ENCODE measurements at regions not wholly inside any gene's neighbourhood (a gene's known extent, or its start where the extent isn't known, plus 50 kb on each side); places are given as distances from the start of the nearest gene placed in this dataset.
A peak's percentile ranks its signal among the peaks of the same experiment; 100 is the strongest.

DNA sequence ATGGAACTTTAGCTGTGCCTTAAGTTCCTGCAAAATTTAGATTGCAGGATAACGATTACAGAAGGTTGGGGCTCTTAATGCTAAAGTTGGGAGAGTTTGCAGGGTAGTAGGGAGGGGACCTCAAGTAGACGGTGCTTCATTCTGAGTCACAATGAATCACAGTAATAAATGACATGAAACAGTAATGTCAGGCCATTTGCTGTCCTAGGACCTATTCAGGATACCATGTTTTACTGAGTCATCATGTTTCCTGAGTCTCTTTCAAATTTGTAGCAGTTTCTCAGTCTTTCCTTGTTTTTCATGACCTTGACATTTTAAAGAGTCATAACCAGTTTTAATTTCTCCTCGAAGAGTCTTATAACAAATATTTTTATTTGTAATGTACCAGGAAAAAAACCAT, 406.9 kb upstream of the MAP3K7 start:
- peak; percentile 3 for DNase-seq (ENCODE audit: low read depth)

DNA sequence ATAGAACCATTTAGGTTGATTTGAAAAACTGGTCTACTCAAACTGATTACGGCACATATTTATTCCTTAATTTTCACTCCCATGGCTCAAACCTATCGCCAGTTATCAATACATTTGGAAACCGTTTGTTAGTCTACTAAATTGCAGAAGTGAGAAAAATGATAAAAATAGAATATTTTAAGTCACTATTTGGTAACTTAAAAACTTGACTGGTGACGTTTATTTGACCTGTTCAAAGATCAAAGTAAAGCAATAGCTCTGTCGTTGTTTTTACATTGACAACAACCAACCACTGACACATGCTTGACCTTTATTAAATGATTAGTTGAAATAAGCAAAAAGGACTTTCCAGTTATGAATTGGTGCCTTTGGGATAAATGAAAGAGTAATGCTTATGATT, 402.9 kb upstream of the MAP3K7 start:
- no peak for DNase-seq (ENCODE audit: low read depth)

DNA sequence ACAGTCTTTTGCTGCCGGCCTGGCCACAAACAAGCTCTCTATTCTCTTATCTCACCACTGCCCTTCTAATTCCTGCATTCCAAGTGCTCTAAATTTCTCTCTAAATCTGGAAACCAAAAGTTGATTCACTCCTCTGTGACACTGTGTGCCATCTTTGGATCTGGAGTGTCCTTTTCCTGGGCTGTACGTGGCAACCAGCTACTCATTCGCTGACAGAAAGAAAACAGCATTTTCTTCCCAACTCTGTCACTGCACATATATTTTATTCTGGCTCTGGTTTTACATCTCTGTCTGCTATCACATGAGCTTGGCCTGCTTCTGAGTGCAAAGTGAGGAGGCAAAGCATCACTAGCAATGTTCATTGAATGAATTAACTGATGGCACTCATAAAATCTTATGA, 397.2 kb upstream of the MAP3K7 start:
- DNase-seq (ENCODE audit: low read depth): no peak

DNA sequence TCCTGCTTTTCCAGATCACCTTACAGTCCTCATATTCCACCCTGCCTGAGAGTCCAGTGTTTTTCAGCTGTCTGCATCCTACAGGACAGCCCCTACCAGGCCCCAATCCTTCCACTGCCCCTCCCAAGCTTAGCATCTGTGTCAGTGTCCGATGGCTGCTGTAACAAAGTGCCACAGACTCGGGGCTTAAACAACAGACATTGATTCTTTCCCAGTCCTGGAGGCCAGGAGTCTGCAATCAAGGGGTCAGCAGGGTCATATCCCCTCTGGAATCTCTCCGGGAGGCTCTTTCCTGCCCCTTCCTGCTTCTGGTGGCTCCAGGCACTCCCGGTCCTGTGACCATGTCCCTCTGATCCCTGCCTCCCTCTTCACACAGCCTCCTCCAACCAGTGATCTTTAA, 396.6 kb upstream of the MAP3K7 start:
- no peak for DNase-seq (ENCODE audit: low read depth)

DNA sequence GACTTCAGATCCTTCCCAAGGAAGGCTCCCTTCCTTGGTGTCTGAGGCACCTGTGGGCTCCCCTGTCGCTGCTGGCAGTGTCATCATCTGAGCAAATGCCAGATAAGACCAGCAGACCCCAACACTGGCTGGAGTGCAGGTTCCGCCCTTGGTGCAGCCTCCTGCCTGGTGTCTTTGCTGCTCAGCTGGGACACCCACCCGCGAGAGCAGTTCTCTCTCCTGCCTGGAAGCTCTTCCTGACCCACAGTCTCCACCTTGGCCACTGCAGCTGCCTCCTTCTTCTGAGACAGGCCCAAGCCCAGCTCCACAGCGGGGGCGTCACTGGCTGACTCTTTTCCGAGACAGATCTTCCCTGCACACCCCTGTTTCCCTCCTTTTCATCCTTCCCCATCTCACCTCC, 395.7 kb upstream of the MAP3K7 start:
- no peak for DNase-seq (ENCODE audit: low read depth)

DNA sequence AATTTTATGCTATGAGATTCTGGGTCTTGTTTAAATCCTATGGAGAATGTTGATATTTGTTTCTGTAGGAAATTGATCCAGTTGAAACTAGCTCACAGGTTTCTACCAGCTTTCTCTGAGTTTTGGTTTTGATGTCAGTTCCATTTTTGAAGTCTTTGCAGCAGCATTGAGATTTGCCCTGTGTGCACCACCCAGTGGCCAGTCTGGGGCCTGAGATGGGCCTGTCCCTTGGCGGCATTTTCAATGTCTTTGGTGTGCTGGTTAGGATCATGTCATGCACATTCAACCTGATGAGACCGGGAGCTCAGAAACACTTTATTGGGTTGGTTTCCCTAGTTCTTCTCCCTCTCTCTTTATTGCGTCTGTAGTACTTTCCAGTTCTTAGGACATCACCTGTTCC, 395.2 kb upstream of the MAP3K7 start:
- no peak for DNase-seq (ENCODE audit: low read depth)

DNA sequence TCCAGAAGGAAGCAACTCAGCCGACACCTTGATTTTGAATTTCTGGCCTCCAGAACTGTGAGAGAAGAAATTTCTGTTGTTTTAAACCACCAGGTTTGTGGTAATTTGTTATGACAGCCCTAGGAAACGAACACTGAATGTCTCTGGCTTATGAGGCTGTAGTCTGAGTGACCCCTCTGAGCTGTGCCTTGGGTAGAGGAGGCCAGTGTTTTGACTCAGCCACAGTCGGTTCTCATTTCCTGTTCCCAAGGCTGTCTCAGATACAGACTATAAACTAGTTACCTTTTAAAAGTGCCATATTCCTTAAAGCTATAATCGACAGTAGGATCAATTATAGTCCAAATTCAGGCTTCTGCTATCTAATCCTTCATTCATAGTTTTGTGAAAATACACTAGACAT, 391.2 kb upstream of the MAP3K7 start:
- no peak for DNase-seq (ENCODE audit: low read depth)

DNA sequence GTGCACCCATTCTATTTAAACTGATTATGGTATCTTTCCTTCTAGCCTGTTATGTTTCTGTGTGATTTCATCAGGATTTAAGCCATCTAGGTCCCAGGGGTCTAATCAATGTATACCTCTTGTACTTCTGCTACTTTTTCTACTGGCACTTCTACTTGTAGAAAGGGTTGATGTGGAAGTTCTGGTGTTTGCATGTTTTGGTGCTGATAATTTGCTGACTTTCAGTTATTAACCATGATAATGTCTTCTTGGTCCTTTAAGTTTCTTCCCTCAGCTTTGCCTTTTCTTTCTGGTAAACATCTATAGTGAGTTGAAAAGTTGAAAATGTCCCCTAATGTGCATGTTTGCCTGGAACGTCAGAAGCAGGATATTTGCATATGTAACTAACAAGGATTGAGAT, 390.6 kb upstream of the MAP3K7 start:
- no peak for DNase-seq (ENCODE audit: low read depth)

DNA sequence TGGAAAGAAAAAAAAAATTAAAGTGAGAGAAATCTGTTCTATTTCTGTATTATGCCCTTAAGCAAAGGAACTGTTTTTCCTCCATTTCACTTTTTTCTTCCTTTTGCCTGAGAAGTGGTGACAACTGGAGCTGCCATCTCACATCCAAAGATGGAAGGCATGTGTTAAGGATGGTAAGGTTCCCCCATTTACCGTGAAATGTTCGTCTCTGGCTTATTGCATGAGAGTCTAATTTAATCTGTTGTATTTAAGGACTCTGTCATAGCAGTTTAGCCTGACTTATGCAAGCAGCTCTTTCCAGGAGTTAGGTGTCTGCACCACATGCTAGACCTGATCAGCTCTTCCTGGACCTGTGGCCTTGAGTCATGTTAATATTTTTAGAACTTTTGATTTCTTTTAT, 389.5 kb upstream of the MAP3K7 start:
- no peak for DNase-seq (ENCODE audit: low read depth)

DNA sequence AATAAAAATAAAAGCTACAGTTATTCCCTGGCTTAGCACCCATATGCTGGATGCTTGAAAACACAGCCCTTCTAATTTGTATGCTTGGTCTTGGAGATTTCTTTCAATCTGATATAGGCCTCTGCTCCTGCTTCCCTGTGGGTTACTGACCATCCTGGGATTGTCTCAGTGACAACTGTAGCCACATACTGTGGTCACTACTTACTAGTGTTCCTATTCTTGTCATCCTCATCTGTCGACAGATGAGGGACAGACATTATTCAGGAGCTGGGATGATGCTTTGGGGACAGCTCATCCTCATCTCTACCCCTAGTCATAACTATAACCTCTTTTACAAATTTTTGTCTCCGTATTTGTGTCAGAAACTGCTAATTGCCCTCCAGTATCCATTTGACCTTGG, 388.9 kb upstream of the MAP3K7 start:
- DNase-seq (ENCODE audit: low read depth): no peak

DNA sequence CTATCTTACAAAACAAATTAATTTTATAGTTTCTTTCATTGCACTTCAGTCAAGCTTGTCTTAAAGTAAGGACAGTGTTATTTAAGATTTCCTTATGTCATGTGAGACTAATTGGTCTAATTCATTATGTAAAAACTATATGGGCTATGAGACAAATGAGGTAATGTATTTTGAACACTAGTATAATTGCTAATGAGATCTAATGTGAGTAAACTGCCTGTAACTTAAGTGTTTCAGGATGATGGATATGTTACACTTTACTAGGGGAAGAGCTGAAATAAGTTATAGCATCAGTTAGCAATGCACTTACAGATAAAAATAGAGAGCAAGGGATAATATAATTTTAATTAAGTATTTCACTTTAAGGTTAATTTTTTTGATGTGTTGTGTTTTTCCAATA, 386.3 kb upstream of the MAP3K7 start:
- DNase-seq (ENCODE audit: low read depth): no peak

DNA sequence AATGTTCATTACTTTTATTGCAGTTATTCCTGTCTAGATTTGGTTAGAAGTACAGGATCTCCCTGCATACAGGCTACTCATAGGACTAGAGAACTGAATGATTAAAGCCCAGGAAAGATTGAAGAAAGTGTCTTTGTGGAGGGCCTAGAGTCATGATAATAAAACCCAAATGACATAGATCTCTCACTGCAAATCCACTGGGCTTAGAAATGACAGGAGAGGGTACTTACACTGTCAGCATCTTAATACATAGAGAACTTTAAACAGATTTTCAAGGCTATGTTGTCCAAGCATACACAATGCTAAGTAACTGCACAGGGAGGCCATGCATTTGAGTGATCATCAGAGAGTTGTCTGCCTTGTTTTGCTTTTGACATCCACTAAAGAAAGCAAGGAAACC, 383.8 kb upstream of the MAP3K7 start:
- no peak for DNase-seq (ENCODE audit: low read depth)

DNA sequence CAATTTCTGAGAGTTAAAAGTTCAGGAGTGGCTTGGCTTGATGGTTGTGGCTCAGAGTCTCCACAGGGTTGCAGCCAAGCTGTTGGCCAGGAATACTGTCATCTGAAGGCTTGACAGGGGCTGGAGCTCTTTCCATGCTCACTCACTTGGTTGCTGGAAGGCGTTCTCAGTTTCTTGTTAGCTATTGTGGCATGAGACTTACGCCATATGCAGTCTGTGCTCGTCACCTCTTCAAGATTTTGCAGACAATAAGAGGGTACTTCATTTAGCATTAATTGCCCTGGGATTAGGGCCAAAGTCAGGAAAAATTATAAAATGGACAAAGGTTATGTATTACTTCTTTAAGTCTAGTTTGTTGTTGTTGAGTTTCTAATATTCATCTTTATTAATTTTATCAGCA, 380.6 kb upstream of the MAP3K7 start:
- DNase-seq (ENCODE audit: low read depth): no peak

DNA sequence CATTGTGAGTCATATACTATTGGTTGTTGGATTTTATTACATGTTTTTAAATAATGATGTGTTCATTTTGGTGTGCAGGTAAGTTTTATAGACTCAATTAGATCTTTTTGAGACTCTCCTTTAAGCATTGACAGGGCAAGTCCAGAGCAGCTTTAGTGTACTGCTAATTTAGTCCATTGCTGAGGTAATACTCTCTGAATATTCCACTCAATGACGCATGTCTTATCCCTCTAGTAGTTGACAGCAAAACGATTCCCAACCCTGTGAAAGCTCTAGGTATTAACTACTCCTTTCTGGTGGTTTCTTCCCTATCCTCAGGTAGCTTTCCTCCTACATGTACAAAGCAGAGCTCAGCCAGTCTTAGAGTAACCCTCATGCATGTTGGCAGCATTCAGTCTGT, 373.5 kb upstream of the MAP3K7 start:
- DNase-seq (ENCODE audit: low read depth): no peak

DNA sequence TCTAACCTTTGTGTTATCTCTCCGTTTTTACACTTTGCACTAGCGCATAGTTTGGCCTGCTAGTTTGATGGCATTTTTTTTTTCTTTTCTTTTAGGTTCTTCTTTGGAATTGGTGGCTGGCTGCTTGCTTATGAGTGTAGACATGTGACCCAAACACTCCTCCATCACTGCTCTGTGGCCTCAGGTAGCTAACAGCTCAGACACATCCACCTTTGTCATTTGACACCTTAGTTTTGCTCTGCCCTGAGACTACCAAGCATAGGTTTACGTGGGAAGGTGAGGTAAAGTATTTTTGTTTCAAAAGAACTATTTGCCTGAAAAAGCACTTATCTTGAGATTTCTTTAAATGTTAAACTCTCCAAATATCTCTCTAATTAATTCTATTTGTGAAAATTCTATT, 368.4 kb upstream of the MAP3K7 start:
- DNase-seq (ENCODE audit: low read depth): no peak

DNA sequence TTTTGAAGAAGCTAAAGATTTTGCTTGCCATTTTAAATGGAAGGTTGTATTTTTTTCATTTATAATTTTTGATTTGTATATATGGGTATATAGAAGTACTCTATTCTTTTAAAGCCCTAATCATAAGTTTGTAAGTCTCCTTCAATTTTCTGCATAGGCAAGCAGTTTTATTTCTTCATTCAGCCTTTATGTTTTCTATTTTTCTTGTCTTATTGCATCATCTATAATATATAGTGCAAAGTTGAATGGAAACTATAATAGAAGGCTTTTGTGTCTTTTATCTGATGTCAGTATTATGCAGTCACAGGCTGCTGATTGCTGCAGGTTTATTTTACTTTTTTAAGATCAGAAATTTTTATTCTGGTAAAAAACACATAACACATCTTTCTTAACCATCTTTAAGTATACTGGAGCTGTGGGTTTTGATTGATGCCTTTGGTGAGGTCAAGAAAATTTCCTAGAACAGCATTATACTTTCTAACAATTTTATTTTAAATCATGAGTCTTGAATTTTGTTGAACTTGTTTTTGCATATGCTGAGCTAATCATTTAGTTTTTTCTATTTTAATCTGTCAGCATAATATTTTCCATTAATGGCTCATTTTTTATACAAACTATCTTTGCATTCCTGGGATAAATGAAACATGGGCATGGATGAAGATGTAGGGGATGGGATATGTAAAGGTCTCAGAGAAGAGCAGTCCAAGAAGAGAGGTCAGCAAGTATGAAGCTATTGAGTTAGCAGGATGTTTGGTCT, 366.7 kb upstream of the MAP3K7 start:
- DNase-seq (ENCODE audit: low read depth): no peak

DNA sequence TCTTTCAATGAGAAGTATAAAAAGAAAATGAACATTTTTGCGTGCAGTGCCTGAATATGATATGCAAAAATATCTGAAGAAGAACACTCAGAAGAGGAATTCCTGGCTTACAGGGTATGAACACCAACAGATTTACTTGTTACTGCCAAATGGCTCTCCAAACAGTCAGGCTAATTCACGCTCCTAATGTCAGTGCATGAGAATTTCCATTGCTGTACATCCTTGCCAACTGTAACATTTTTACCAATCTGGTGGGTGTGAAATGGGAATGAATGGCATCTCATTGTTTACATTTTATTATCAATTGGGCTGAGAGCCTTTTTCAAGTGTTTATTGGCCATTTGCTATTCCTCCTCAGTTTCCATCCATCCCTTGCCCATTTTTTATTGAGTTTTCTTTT, 365.3 kb upstream of the MAP3K7 start:
- no peak for DNase-seq (ENCODE audit: low read depth)

DNA sequence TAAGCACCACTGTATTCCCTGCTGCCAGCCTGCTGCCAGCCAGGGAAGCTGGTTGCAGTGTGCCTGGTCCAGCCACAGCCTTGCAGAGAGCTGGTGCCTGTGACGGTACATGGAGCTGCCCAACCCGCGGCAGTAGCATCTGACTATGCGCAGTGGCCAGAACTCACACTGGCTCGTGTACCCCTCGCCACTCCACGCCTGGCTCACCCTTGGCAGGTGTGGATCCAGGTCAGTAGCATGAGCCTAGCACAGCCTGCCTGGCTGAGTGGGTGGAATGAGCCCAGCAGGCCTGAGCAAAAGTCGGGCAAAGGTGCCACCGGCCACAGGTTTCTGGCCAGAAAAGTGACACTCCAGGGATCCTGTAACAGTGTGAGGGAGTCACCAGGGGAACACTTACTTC, 361.7 kb upstream of the MAP3K7 start:
- no peak for DNase-seq (ENCODE audit: low read depth)

DNA sequence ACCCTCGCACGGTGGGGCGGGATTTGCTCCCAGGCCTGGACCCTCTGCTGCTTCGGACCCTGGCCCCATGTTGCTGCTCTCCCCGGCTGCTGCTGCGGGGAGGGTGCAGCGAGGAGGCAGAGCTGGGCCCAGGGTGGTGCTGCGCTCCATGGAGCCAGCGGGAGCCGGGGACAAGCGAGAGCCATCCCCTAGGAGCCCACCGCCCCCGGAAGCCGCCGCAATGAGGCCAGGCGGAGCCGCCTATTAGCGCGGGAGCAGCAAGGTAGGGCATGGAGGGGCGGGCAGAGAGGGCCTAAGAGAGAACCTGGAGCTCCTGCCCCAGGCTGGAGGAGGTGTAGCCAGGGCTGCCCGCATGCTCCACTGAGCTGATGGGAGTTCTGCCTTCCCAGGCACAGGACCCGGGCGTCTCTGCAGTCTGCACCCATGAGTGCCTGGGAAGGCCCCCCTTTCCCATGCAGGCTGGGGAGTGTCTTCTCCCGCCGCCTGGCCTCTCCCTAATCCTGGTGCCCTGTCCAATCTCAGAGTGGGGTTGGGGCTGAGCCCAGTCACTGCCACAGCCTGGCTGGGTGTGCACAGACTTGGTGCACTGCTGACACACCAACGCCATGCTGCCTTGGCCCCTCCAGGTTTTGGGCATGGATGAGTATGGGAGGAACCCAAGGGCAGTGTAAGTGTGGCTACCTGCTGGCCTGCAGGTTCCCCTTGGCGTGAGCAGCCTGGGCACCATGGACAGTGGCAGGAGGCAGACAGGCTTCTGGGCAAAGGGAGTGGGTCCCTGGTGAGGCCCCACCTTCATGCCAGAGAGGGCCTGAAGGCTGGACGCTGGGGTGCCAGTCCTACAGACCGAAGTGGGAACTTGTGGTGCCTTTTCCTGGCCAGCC, 360.6 kb upstream of the MAP3K7 start:
- DNase-seq (ENCODE audit: low read depth): no peak

DNA sequence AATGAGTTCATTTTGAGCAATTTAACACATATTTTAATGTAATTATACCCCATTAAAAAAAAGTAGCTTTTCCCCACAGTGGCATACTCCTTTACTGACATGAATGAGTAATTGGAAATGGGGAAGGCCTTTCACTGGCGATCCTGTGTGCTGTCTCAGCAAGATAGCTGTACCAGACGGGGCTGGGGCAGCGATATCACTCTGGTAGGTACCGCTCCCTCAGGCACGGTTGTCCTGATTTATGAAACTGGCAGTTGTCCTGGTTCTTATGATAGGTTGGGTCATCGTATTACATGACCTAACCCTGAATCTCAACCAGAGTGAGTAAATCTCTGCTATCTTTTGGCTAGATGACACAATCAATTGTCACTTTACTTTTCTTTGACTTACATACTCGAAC, 355.0 kb upstream of the MAP3K7 start:
- DNase-seq (ENCODE audit: low read depth): no peak

DNA sequence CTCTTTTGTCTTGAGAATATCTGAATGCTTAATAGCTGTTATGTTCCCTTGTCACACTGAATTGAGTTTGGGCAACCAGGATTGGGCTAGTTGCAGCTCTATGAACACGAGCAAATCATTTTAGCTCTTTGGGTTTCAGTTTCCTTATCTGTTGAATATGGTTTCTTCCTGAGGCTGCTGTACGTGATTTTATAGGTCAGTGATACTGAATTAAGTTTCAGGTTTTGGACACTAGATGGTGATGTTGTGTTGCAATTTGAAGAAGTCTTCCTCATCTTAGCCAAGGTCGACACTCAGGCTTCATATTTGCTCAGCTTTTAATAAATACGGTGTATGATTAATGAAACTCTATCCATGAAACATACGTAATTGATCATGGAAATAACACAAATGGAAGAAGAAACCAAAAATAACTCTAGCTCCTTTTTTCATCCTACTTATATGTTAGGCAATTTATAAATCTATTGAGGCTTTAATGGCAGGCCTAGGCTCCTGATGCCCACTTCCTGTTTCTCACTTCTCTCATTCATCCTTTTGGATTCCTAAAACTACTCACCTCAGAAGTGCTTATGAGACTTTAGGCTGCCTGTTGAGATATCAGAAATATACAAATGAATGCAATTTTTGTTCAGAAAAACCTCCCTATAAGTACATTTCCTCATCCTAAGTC, 354.1 kb upstream of the MAP3K7 start:
- DNase-seq (ENCODE audit: low read depth): peak; percentile 66

DNA sequence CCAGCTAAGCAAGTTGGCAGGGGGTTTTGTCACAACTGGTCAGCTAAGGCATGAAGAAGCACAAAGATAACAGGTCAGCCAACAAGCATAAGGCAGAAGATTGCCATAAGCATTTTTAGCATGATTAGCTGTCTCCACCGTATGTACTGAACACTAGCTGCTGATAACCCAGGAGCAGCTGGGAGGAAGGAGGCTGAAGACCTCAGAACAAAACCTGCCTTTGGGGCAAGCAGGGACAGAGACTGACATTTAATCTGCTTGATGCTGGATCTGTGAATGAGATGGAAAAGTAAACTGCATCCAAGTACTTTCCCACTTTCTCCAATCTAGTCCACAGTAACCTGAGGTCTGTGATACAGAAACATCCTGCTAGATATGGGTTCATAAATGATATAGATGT, 353.0 kb upstream of the MAP3K7 start:
- no peak for DNase-seq (ENCODE audit: low read depth)

DNA sequence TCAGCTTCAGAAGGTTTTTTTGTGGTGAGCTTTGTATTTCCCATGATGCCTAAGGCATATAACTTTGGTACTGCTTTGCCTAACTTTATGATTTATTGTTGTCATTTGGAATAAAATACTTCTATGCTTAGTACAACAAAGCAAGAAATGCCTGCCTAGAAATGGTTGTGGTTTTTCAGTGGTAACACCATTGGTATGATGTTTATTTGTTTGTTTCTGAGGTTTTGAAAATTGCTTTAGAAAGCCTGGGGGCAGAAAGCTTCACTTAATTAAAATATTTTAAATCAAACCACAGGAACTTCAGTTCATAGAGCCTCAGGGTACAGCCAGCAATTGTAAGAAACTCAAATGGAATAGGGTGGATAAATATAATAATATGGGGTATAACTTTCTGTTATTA, 351.2 kb upstream of the MAP3K7 start:
- peak; percentile 4 for DNase-seq (ENCODE audit: low read depth)
